ENCODE measurements at regions not wholly inside any gene's neighbourhood (a gene's known extent, or its start where the extent isn't known, plus 50 kb on each side); places are given as distances from the start of the nearest gene placed in this dataset.

GRCh38 chr9:2260417-2261306 lies 245.5 kb downstream of the SMARCA2 start:
- no peak for DNase-seq (ENCODE audit: low read depth, low spot score)
- H3K4me3 ChIP-seq, result no peak overlapping the region

GRCh38 chr9:2261421-2262103 lies 246.4 kb downstream of the SMARCA2 start:
- no TSS peak for BruUV-seq (replicated peaks)
- Histone ChIP-seq H3K4me2 (ENCODE audit: control insufficient read depth, insufficient read depth) (no peak overlapping the region), H3K27me3 (replicated peaks in 1 of 2; ENCODE audit: control insufficient read depth in 2 of 2, insufficient read depth in 2 of 2, low read length in 1 of 2) (no peaks in the 10 kb centered on the region; a peak in 2 of 4 replicates), H4K20me1 (ENCODE audit: control insufficient read depth, insufficient read depth) (no peaks in the 10 kb centered on the region), H3K9ac (ENCODE audit: control insufficient read depth, insufficient read depth, low read length) (no peak overlapping the region), H2AFZ (ENCODE audit: control insufficient read depth, low read depth, low read length) (no peak overlapping the region), H3K27ac (ENCODE audit: control insufficient read depth, insufficient read depth) (no peak overlapping the region), H3K4me1 (ENCODE audit: control insufficient read depth, insufficient read depth, low read length) (no peaks in the 10 kb centered on the region), H3K9me3 (replicated peaks; ENCODE audit: control insufficient read depth, insufficient read depth, low read length) (no peaks in the 10 kb centered on the region), H3K79me2 (ENCODE audit: control insufficient read depth, insufficient read depth, low read length) (no peaks in the 10 kb centered on the region), H3K36me3 (ENCODE audit: control insufficient read depth in 2 of 2, insufficient read depth in 2 of 2, low read length in 1 of 2) (no peaks in the 10 kb centered on the region), H3K4me3 (no peak overlapping the region)
- no peak for DNase-seq (ENCODE audit: low read depth, low spot score)
- no peak for FAIRE-seq
- POLR2A ChIA-PET, result no interaction called here
- intact Hi-C loops (cut with micrococcal nuclease; ENCODE audit: unreplicated experiment), result no loop called here
- in situ Hi-C loops (cut with MboI), result no loop called here
- RAD21 ChIA-PET (ENCODE audit: unreplicated experiment), result no interaction called here
- 0% methylated on average over 4 of the region's 4 CpGs for WGBS (ENCODE audit: insufficient coverage, insufficient replicate concordance, low lambda C conversion rate, missing lambda C conversion rate)
- no peak for ATAC-seq
- CTCF ChIA-PET, result no interaction called here
- SMC1A ChIA-PET (ENCODE audit: uncharacterized antibody, unreplicated experiment), result interaction anchor here (1.2 to 1.3 kb wide), 2 partner anchors 13 to 23 kb away, joined by 3 read pairs; no protein-coding TSS in a partner anchor
- TF ChIP-seq RAD21 (IDR thresholded peaks at IDR 0.05; ENCODE audit: insufficient read depth, low read depth, low read length) (no peak), BCL11A (IDR thresholded peaks at IDR 0.05; ENCODE audit: low read depth, low read length) (no peak), ZNF384 (IDR thresholded peaks at IDR 0.05; ENCODE audit: borderline replicate concordance, low read depth, low read length) (no peak), PAX5 (IDR thresholded peaks at IDR 0.05; ENCODE audit: borderline replicate concordance, low read depth, low read length) (no peak), CUX1 (IDR thresholded peaks at IDR 0.05; ENCODE audit: insufficient replicate concordance, low read depth, low read length) (no peak), ZNF24 (IDR thresholded peaks at IDR 0.05) (no peak), USF2 (IDR thresholded peaks at IDR 0.05; ENCODE audit: borderline replicate concordance, low read depth, low read length) (no peak), CHD4 (IDR thresholded peaks at IDR 0.05) (no peak), HDAC2 (IDR thresholded peaks at IDR 0.05) (no peak)

More at GRCh38 chr9:2260417-2261306, 245.5 kb downstream of the SMARCA2 start:
- intact Hi-C loops (cut with micrococcal nuclease; ENCODE audit: unreplicated experiment) (no loop called here), in situ Hi-C loops (cut with MboI) (no loop called here)
- Histone ChIP-seq H3K4me2 (ENCODE audit: control insufficient read depth, insufficient read depth) (no peak overlapping the region), H3K79me2 (ENCODE audit: control insufficient read depth, insufficient read depth, low read length) (no peaks in the 10 kb centered on the region), H3K9ac (ENCODE audit: control insufficient read depth, insufficient read depth, low read length) (no peak overlapping the region), H2AFZ (ENCODE audit: control insufficient read depth, low read depth, low read length) (no peak overlapping the region), H3K9me3 (replicated peaks; ENCODE audit: control insufficient read depth, insufficient read depth, low read length) (no peaks in the 10 kb centered on the region), H3K4me1 (ENCODE audit: control insufficient read depth, insufficient read depth, low read length) (no peaks in the 10 kb centered on the region), H3K36me3 (ENCODE audit: control insufficient read depth in 2 of 2, insufficient read depth in 2 of 2, low read length in 1 of 2) (no peaks in the 10 kb centered on the region), H4K20me1 (ENCODE audit: control insufficient read depth, insufficient read depth) (no peaks in the 10 kb centered on the region), H3K27ac (ENCODE audit: control insufficient read depth, insufficient read depth) (no peak overlapping the region), H3K27me3 (replicated peaks in 1 of 2; ENCODE audit: control insufficient read depth in 2 of 2, insufficient read depth in 2 of 2, low read length in 1 of 2) (no peaks in the 10 kb centered on the region; a peak in 2 of 4 replicates)
- ATAC-seq, result no peak; the same call in 2 of the 3 replicates
- no peak for FAIRE-seq
- ChIA-PET CTCF (interaction anchor here (1.0 kb wide), 1 partner anchor 10 kb away, joined by 3 read pairs; no protein-coding TSS in a partner anchor), SMC1A (ENCODE audit: uncharacterized antibody, unreplicated experiment) (interaction anchor here (1.3 kb wide), 1 partner anchor 13 kb away, joined by 3 read pairs; no protein-coding TSS in a partner anchor), RAD21 (ENCODE audit: unreplicated experiment) (no interaction called here), POLR2A (no interaction called here)
- 2% methylated on average over 3 of the region's 3 CpGs for WGBS (ENCODE audit: insufficient coverage, insufficient replicate concordance, low lambda C conversion rate, missing lambda C conversion rate)
- no peak for TF ChIP-seq NRF1 (conservative IDR thresholded peaks at IDR 0.05; ENCODE audit: low read depth, low read length)
- BruUV-seq (replicated peaks), result no TSS peak
